NB4 (cell line): ENCODE measurements at regions not wholly inside any gene's neighbourhood (a gene's known extent, or its start where the extent isn't known, plus 50 kb on each side); places are given as distances from the start of the nearest gene placed in this dataset.

Source experiments
- POLR2A ChIP-seq: IDR thresholded peaks from 2 replicates; pipeline ENCODE4 v1.6.1; 2011; ENCODE audit warnings: mild to moderate bottlenecking; ENCODE audit not compliant: insufficient read length; ENCODE audit errors: extremely low read depth
- TF ChIP-seq, protein P1 (sequence below): IDR thresholded peaks from one replicate; pipeline ENCODE4 v1.5.1; 2012; ENCODE audit warnings: low read depth, low read length

DNA sequence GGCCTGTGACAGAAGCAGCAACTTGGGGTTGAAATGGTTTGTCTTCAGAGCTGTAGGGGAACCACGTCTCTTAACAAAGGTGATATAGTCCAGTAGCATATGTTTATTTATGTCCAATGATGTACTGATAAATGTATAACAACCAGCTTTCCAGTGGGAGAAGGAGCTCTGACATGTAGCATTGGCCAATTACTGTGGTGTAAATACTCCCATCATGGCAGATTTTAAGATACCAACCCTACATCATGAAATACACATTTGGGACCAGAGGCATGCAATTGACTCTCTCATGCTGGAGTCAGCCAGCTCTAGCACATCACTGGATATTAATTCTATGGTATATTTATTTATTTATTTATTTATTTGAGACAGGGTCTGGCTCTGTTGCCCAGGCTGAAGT, 50.6 kb upstream of the CHST11 start:
- TF ChIP-seq, protein P1, sequence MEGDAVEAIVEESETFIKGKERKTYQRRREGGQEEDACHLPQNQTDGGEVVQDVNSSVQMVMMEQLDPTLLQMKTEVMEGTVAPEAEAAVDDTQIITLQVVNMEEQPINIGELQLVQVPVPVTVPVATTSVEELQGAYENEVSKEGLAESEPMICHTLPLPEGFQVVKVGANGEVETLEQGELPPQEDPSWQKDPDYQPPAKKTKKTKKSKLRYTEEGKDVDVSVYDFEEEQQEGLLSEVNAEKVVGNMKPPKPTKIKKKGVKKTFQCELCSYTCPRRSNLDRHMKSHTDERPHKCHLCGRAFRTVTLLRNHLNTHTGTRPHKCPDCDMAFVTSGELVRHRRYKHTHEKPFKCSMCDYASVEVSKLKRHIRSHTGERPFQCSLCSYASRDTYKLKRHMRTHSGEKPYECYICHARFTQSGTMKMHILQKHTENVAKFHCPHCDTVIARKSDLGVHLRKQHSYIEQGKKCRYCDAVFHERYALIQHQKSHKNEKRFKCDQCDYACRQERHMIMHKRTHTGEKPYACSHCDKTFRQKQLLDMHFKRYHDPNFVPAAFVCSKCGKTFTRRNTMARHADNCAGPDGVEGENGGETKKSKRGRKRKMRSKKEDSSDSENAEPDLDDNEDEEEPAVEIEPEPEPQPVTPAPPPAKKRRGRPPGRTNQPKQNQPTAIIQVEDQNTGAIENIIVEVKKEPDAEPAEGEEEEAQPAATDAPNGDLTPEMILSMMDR = no peak
- TF ChIP-seq POLR2A = no peak
